ENCODE measurements at regions not wholly inside any gene's neighbourhood (a gene's known extent, or its start where the extent isn't known, plus 50 kb on each side); places are given as distances from the start of the nearest gene placed in this dataset.

- TF ChIP-seq POLR2A (IDR thresholded peaks at IDR 0.05) (no peak), CTCF (IDR thresholded peaks at IDR 0.05) (no peak)
These were observed 54.2 kb upstream of the RASSF6 start for GRCh38 chr4:73674451-73674919.

Data from esophagus squamous epithelium (tissue), 4 donors.